ENCODE measurements at regions not wholly inside any gene's neighbourhood (a gene's known extent, or its start where the extent isn't known, plus 50 kb on each side); places are given as distances from the start of the nearest gene placed in this dataset.

DNA sequence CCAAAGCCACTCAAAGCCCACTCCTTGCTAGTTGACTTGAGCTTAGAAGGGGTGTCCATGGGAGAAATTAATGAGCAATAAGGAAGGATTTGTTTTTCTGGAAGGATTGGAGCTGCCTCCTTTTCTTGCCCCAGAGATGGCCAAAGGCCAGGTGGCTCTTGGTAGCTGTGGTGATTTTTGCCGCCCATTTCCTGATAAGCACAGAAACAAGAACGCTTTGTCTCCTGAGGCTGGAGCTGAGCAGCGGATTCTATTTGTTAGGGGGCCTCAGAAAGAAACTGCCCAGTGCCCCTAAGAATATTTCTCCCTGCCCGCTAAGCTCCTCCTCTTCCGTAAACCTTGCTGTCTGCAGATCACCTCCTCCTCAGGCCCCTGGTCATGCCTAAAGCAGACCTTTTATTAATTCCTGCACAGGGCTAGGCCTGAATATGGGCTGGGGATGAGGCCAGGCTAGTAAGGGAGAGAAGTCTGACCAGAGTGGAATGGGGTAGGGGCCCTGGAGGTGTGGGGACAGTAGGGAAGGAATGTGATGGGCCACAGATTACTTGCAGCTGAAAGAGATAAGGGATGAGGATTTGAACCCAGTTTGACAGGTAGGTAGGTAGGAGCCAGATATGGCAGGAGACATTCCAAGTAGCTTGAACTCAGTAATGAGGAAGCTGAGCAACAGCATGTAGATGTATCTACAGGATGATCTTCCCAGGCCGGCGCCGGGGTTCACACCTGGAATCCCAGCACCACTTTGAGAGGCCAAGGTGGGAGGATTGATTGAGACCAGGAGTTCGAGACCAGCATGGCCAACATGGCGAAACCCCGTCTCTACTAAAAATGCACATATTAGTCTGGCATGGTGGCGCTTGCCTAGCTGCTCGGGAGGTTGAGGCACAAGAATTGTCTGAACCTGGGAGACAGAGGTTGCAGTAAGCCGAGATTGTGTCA, 71.2 kb upstream of the NAA20 start:
- H3K4me1 ChIP-seq, result peaks cover 12 to 77% (median 56%) of the 10 kb centered on the region in 12 donors
- intact Hi-C loops (cut with DNase I), result loop anchor here in 1 of 10 donors (5.0 kb wide), 1 partner anchor 36 kb away; no protein-coding TSS in a partner anchor
- ATAC-seq, result peak; percentile 31 to 74 (median 54)
- H3K27me3 ChIP-seq, result no peaks in the 10 kb centered on the region
- 68 to 75% (median 72%) methylated on average over 14 of the region's 14 CpGs for WGBS, 4 donors
- peak overlapping the region in 1 of 12 donors; percentile 3 for H3K4me3 ChIP-seq
- H3K36me3 ChIP-seq, result peaks cover 0 to 60% (median 35%) of the 10 kb centered on the region in 9 donors
- TF ChIP-seq POLR2A (IDR thresholded peaks at IDR 0.05) (no peak), CTCF (IDR thresholded peaks at IDR 0.05) (no peak)
- peak in 2 of 5 donors; percentile 50 to 62 for DNase-seq
- H3K27ac ChIP-seq, result peak overlapping the region; percentile 41 to 90 (median 76)
- H3K9me3 ChIP-seq, result no peaks in the 10 kb centered on the region

GRCh38 chr20:19947611-19948264, 69.4 kb upstream of the NAA20 start:
- ATAC-seq (peak in 1 of 4 donors; percentile 40), DNase-seq (no peak)
- Histone ChIP-seq H3K27me3 (no peaks in the 10 kb centered on the region), H3K4me1 (peaks cover 11 to 68% (median 42%) of the 10 kb centered on the region in 12 donors), H3K4me3 (no peak overlapping the region), H3K9me3 (no peaks in the 10 kb centered on the region), H3K27ac (peak overlapping the region in 1 of 12 donors; percentile 9), H3K36me3 (peaks cover 0 to 65% (median 51%) of the 10 kb centered on the region in 9 donors)
- no peak for TF ChIP-seq CTCF (IDR thresholded peaks at IDR 0.05)
- TF ChIP-seq POLR2A (IDR thresholded peaks at IDR 0.05), result no peak
- intact Hi-C loops (cut with DNase I), result loop anchor here in 1 of 10 donors (5.0 kb wide), 1 partner anchor 35 kb away; no protein-coding TSS in a partner anchor
- 80 to 93% (median 91%) methylated on average over 10 of the region's 10 CpGs for WGBS, 4 donors

DNA sequence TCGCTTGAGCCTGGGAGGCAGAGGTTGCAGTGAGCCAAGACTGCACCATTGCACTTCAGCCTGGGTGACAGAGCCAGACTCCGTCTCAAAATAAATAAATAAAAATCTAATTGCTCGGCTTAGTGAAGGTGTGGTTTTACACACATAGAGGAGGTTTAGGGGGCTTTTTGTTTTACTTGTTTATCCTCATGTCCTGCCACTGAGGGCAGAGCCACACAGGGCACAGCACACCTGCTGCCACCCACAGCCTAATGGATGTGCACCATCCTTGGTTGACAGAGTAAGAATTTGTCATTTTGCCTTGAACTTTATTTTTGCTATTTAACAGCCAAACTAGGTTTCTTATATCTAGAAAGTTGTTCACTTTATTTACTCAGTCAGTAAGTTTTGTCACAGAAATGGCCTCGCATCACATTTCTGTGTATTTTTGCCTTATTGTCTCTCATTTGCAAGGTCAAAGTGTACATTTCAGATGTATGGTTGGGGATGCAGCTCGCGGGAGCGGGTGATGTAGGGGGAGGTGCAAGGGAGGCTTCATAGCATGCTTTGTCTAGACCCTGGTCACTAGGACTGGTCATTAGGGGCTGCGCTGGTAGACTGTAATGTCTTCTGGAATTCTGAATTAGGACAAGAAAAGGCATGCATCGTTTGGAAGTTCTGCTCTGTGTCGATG, 67.8 kb upstream of the NAA20 start:
- H3K4me1 ChIP-seq, result peaks cover 8 to 52% (median 30%) of the 10 kb centered on the region in 12 donors
- H3K9me3 ChIP-seq, result no peaks in the 10 kb centered on the region
- H3K4me3 ChIP-seq, result no peak overlapping the region
- DNase-seq (no peak), ATAC-seq (no peak)
- H3K36me3 ChIP-seq, result peaks cover 0 to 70% (median 58%) of the 10 kb centered on the region in 9 donors
- no peaks in the 10 kb centered on the region for H3K27me3 ChIP-seq
- WGBS, 4 donors, result 82 to 94% (median 93%) methylated on average over 10 of the region's 10 CpGs
- H3K27ac ChIP-seq, result no peak overlapping the region
- intact Hi-C loops (cut with DNase I), result loop anchor here in 1 of 10 donors (5.0 kb wide), 1 partner anchor 33 kb away; no protein-coding TSS in a partner anchor
- TF ChIP-seq CTCF (IDR thresholded peaks at IDR 0.05), result no peak
- no peak for TF ChIP-seq POLR2A (IDR thresholded peaks at IDR 0.05)

All from heart left ventricle (tissue), 16 donors.